SK-N-SH treated with all-trans-retinoic acid at 6 μM for 48 hours (cell line): ENCODE measurements at regions not wholly inside any gene's neighbourhood (a gene's known extent, or its start where the extent isn't known, plus 50 kb on each side); places are given as distances from the start of the nearest gene placed in this dataset.

Experiments used
- ARNTL ChIP-seq: fragments of 450-650 bp; formaldehyde crosslinking; IDR thresholded peaks from 2 replicates; pipeline ENCODE4 v1.5.0; 2020; ENCODE audit warnings: low read depth, mild to moderate bottlenecking, moderate library complexity, borderline replicate concordance
- BACH2 ChIP-seq: fragments of 250-450 bp; sonication (Bioruptor Pico); IDR thresholded peaks from 2 replicates; pipeline ENCODE4 v1.9.0; 2021; ENCODE audit warnings: mild to moderate bottlenecking, borderline replicate concordance
- CREB5 ChIP-seq: fragments of 250-450 bp; sonication (Bioruptor Pico); IDR thresholded peaks from 2 replicates; pipeline ENCODE4 v1.5.1; 2020; ENCODE audit warnings: low read depth, mild to moderate bottlenecking, moderate library complexity
- CSDC2 ChIP-seq: fragments of 250-450 bp; sonication (Bioruptor Pico); IDR thresholded peaks from 2 replicates; pipeline ENCODE4 v1.5.0; 2020; ENCODE audit warnings: mild to moderate bottlenecking, moderate library complexity
- ESRRG ChIP-seq: fragments of 250-450 bp; sonication (Bioruptor Pico); IDR thresholded peaks from 2 replicates; pipeline ENCODE4 v1.6.1; 2021; ENCODE audit warnings: mild to moderate bottlenecking
- OSR1 ChIP-seq: fragments of 250-450 bp; sonication (Bioruptor Pico); IDR thresholded peaks from 2 replicates; pipeline ENCODE4 v1.8.0; 2022; ENCODE audit warnings: moderate library complexity, mild to moderate bottlenecking, inconsistent platforms
- PATZ1 ChIP-seq: fragments of 250-450 bp; sonication (Bioruptor Pico); IDR thresholded peaks from 2 replicates; pipeline ENCODE4 v1.8.0; 2020; ENCODE audit warnings: mild to moderate bottlenecking, moderate library complexity, borderline replicate concordance
- RARB ChIP-seq: fragments of 250-450 bp; sonication (Bioruptor Pico); IDR thresholded peaks from 2 replicates; pipeline ENCODE4 v1.8.0; 2021; ENCODE audit warnings: mild to moderate bottlenecking, moderate library complexity
- SNAI2 ChIP-seq: fragments of 250-450 bp; sonication (Bioruptor Pico); IDR thresholded peaks from 2 replicates; pipeline ENCODE4 v1.5.0; 2020; ENCODE audit warnings: mild to moderate bottlenecking, moderate library complexity
- TOX ChIP-seq: fragments of 250-450 bp; sonication (Bioruptor Pico); IDR thresholded peaks from 2 replicates; pipeline ENCODE4 v1.8.0; 2021; ENCODE audit warnings: mild to moderate bottlenecking, moderate library complexity, borderline replicate concordance
- ZC3H10 ChIP-seq: fragments of 250-450 bp; sonication (Bioruptor Pico); IDR thresholded peaks from 2 replicates; pipeline ENCODE4 v1.5.1; 2021; ENCODE audit warnings: mild to moderate bottlenecking, moderate library complexity
- ZFP3 ChIP-seq: fragments of 250-450 bp; sonication (Bioruptor Pico); IDR thresholded peaks from 2 replicates; pipeline ENCODE4 v1.5.0; 2020; ENCODE audit warnings: mild to moderate bottlenecking, moderate library complexity
- ZFP30 ChIP-seq: fragments of 450-650 bp; formaldehyde crosslinking; IDR thresholded peaks from 2 replicates; pipeline ENCODE4 v1.5.0; 2022; ENCODE audit warnings: mild to moderate bottlenecking, moderate library complexity
- ZNF8 ChIP-seq: fragments of 450-650 bp; formaldehyde crosslinking; IDR thresholded peaks from 2 replicates; pipeline ENCODE4 v1.5.0; 2020; ENCODE audit warnings: mild to moderate bottlenecking, moderate library complexity

- TF ChIP-seq ESRRG (CRISPR knock-in tag) (no peak), SNAI2 (CRISPR knock-in tag) (no peak), PATZ1 (CRISPR knock-in tag) (no peak), ZNF8 (CRISPR knock-in tag) (no peak), RARB (CRISPR knock-in tag) (no peak), BACH2 (CRISPR knock-in tag) (no peak), ARNTL (CRISPR knock-in tag) (no peak), CREB5 (CRISPR knock-in tag) (no peak), ZC3H10 (no peak), OSR1 (CRISPR knock-in tag) (no peak), ZFP3 (CRISPR knock-in tag) (no peak), ZFP30 (no peak), TOX (CRISPR knock-in tag) (no peak), CSDC2 (CRISPR knock-in tag) (no peak)
Measured at GRCh38 chr4:189084671-189085070, 856.0 kb upstream of the FRG1 start.
